Ovary (tissue), 3 donors: ENCODE measurements at regions not wholly inside any gene's neighbourhood (a gene's known extent, or its start where the extent isn't known, plus 50 kb on each side); places are given as distances from the start of the nearest gene placed in this dataset.

Experiments
- CTCF ChIP-seq, 3 donors: fragments of 450-650 bp in 2 of 3; fragments of 200-600 bp in 1 of 3; IDR thresholded peaks; one replicate each; pipeline versions ENCODE4 v1.5.1 to v1.8.0; 2016 to 2022; ENCODE audit warnings: antibody characterized with exemption in 3 of 3, mild to moderate bottlenecking in 1 of 3
- POLR2A ChIP-seq: fragments of 450-650 bp; IDR thresholded peaks from one replicate; pipeline ENCODE4 v1.6.1; 2017; ENCODE audit warnings: antibody characterized with exemption, mild to moderate bottlenecking, moderate library complexity
- donor health status: DM: no; HTN: no; CAD: no.

- TF ChIP-seq CTCF (IDR thresholded peaks at IDR 0.05): no peak
- TF ChIP-seq POLR2A: no peak
Measured at GRCh38 chr10:90286941-90287340, 570.9 kb downstream of the HTR7 start.
